HepG2 (cell line): ENCODE measurements at regions not wholly inside any gene's neighbourhood (a gene's known extent, or its start where the extent isn't known, plus 50 kb on each side); places are given as distances from the start of the nearest gene placed in this dataset.

Experiments
- ATAC-seq: fragments of 200-7000 bp; cut with Tn5 transposase; 3 replicates; pipeline ENCODE4 v1.9.1; 2020; ENCODE audit warnings: mild to moderate bottlenecking, moderate library complexity
- BruUV-seq: library from RNA; stranded (reverse); fragments of 400-500 nt; replicated peaks from 2 replicates; lab custom pipeline; 2021; lab: Mats Ljungman, UMichigan
- CTCF ChIA-PET: fragments of 300-600 bp; formaldehyde crosslinking; extraction: SDS; loops from one replicate; lab custom pipeline; 2021; ENCODE audit warnings: low total read pairs, inconsistent platforms, low intra/inter-chr PET ratio; lab: Yijun Ruan, JAX
- POLR2A ChIA-PET: fragments of 350-600 bp; sonication (Branson Sonifier 250); formaldehyde crosslinking; loops from one replicate; lab custom pipeline; 2020; ENCODE audit warnings: antibody characterized with exemption, inconsistent platforms; lab: Yijun Ruan, JAX
- DNase-seq: peaks from one replicate; pipeline ENCODE4 v3.0.0-alpha.2; 2015; ENCODE audit warnings: low spot score
- FAIRE-seq: peaks from 3 replicates; lab custom pipeline; 2011; peaks lifted over from hg19 to GRCh38; lab: Jason Lieb, UNC
- H2AFZ ChIP-seq: one replicate; pipeline ENCODE4 v1.6.1; 2011; ENCODE audit warnings: low read length, inconsistent platforms
- H3K27ac ChIP-seq: fragments of 300-600 bp; 3 replicates; pipeline ENCODE4 v1.8.0; 2011; ENCODE audit warnings: mixed run types, mild to moderate bottlenecking, mixed read lengths, low read length, inconsistent platforms; ENCODE audit not compliant: insufficient read depth; ENCODE audit errors: extremely low read length
- H3K27me3 ChIP-seq, 2 experiments: fragments of 200-600 bp in 1 of 2; 2 replicates in 1 of 2; 3 replicates in 1 of 2; pipeline versions ENCODE4 v1.6.0 to v1.8.0; 2011; ENCODE audit warnings: low read length in 2 of 2, mild to moderate bottlenecking in 2 of 2, moderate library complexity in 2 of 2, inconsistent platforms in 1 of 2; ENCODE audit not compliant: insufficient read depth in 2 of 2, control insufficient read depth in 1 of 2
- H3K36me3 ChIP-seq, 2 experiments: fragments of 200-600 bp in 1 of 2; replicated peaks in 1 of 2; 2 replicates in 1 of 2; 3 replicates in 1 of 2; pipeline versions ENCODE4 v1.5.1 to v1.8.0; 2011; ENCODE audit warnings: low read length in 2 of 2, inconsistent platforms in 1 of 2; ENCODE audit not compliant: insufficient read depth in 2 of 2, control insufficient read depth in 1 of 2
- H3K4me1 ChIP-seq: 2 replicates; pipeline ENCODE4 v1.5.1; 2012; ENCODE audit warnings: low read length, inconsistent platforms; ENCODE audit not compliant: insufficient read depth
- H3K4me2 ChIP-seq: 2 replicates; pipeline ENCODE4 v1.6.0; 2011; ENCODE audit warnings: low read depth, low read length, inconsistent platforms
- H3K4me3 ChIP-seq, 3 experiments: fragments of 200-600 bp in 1 of 3; sonication (generic), shearing (Covaris generic) in 1 of 3; replicated peaks in 1 of 3; 2 replicates each; pipeline ENCODE4 v1.5.1; 2011 to 2016; ENCODE audit warnings: low read length in 3 of 3, inconsistent platforms in 2 of 3, low read depth in 2 of 3, mild to moderate bottlenecking in 2 of 3, control low read depth in 1 of 3, mixed read lengths in 1 of 3; ENCODE audit not compliant: insufficient read depth in 1 of 3
- H3K79me2 ChIP-seq: one replicate; pipeline ENCODE4 v1.6.1; 2011; ENCODE audit warnings: low read length, inconsistent platforms; ENCODE audit not compliant: insufficient read depth
- H3K9ac ChIP-seq: 2 replicates; pipeline ENCODE4 v1.6.0; 2011; ENCODE audit warnings: mild to moderate bottlenecking, low read depth, low read length, inconsistent platforms; ENCODE audit not compliant: insufficient read depth
- H3K9me3 ChIP-seq: 2 replicates; pipeline ENCODE4 v1.5.1; 2012; ENCODE audit warnings: mild to moderate bottlenecking, low read length
- H4K20me1 ChIP-seq: 2 replicates; pipeline ENCODE4 v1.6.0; 2011; ENCODE audit warnings: inconsistent platforms, mild to moderate bottlenecking, low read length, moderate library complexity; ENCODE audit not compliant: insufficient read depth
- HES4 ChIP-seq: sonication (generic); formaldehyde crosslinking; IDR thresholded peaks from 2 replicates; pipeline ENCODE4 v1.9.0; 2021; ENCODE audit warnings: mild to moderate bottlenecking, missing genetic modification reagents, borderline replicate concordance
- NR1H2 ChIP-seq: sonication (generic); formaldehyde crosslinking; IDR thresholded peaks from 2 replicates; pipeline ENCODE4 v1.8.1; 2022; ENCODE audit warnings: low read depth, missing genetic modification reagents, borderline replicate concordance
- SMARCC2 ChIP-seq: fragments of 450-650 bp; IDR thresholded peaks from 2 replicates; pipeline ENCODE4 v1.6.1; 2017; ENCODE audit warnings: antibody characterized with exemption, mild to moderate bottlenecking
- TARDBP ChIP-seq: sonication (generic); formaldehyde crosslinking; IDR thresholded peaks from 2 replicates; pipeline ENCODE4 v1.8.0; 2022; ENCODE audit warnings: mild to moderate bottlenecking, missing genetic modification reagents
- XBP1 ChIP-seq: sonication (generic); formaldehyde crosslinking; IDR thresholded peaks from 2 replicates; pipeline ENCODE4 v1.5.0; 2020; ENCODE audit warnings: missing genetic modification reagents
- ZFYVE20 ChIP-seq: sonication (generic); formaldehyde crosslinking; IDR thresholded peaks from 2 replicates; pipeline ENCODE4 v1.8.0; 2023; ENCODE audit warnings: low read depth, mild to moderate bottlenecking, moderate library complexity, missing genetic modification reagents, borderline replicate concordance
- WGBS: methylation state at CpG from one replicate; pipeline ENCODE4 v1.1.6; 2017; ENCODE audit warnings: low lambda C conversion rate; 5-methylcytosine and 5-hydroxymethylcytosine counted together
- in situ Hi-C: cut with HindIII; loops from 2 replicates; pipeline ENCODE4 v1.10.0; 2017; ENCODE audit warnings: low pct_unique_long_range_greater_than_20kb; ENCODE audit not compliant: extremely low pct_ligation_motif_present
- intact Hi-C: fragments of 100-400 bp; cut with micrococcal nuclease; formaldehyde crosslinking; loops from one replicate; pipeline ENCODE4 v1.10.0; 2022; ENCODE audit not compliant: unreplicated experiment
- TF ChIP-seq, protein P1 (sequence below): sonication (generic); formaldehyde crosslinking; IDR thresholded peaks from 2 replicates; pipeline ENCODE4 v1.5.1; 2020; ENCODE audit warnings: mild to moderate bottlenecking, missing genetic modification reagents, borderline replicate concordance
- TF ChIP-seq, protein P2 (sequence below): sonication (generic); formaldehyde crosslinking; IDR thresholded peaks from 2 replicates; pipeline ENCODE4 v1.5.0; 2020; ENCODE audit warnings: missing genetic modification reagents

DNA sequence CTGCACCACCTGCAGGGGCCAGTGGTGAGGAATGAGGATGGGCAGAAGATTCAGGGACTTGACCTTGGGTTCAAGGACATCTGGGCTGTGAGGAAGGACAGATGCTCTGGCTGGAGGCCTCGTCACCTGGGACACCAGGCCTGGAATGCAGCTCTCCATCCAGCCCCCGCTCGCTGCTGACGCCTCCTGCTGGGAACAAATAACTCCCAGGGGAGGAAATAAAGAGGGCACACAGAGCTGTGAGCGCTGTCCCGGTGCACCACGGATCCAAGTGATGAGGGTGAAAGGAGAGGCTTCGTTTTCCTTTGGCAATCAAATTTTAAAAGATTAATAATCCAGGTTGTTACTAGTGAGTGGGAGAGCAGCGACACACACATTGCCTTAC, 368.0 kb upstream of the MYT1L start:
- H3K36me3 ChIP-seq, result no peaks in the 10 kb centered on the region
- no peaks in the 10 kb centered on the region for H3K79me2 ChIP-seq
- H3K4me2 ChIP-seq, result no peak overlapping the region
- 27% methylated on average over 8 of the region's 9 CpGs for WGBS
- DNase-seq, result no peak
- no peak for TF ChIP-seq XBP1 (CRISPR knock-in tag)
- TF ChIP-seq TARDBP (CRISPR knock-in tag), result no peak
- no peak for TF ChIP-seq HES4 (CRISPR knock-in tag)
- TF ChIP-seq, protein P1, sequence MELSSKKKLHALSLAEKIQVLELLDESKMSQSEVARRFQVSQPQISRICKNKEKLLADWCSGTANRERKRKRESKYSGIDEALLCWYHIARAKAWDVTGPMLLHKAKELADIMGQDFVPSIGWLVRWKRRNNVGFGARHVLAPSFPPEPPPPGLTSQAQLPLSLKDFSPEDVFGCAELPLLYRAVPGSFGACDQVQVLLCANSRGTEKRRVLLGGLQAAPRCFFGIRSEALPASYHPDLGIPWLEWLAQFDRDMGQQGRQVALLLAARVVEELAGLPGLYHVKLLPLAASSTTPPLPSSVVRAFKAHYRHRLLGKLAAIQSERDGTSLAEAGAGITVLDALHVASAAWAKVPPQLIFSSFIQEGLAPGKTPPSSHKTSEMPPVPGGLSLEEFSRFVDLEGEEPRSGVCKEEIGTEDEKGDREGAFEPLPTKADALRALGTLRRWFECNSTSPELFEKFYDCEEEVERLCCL (CRISPR knock-in tag), result no peak
- no peak for TF ChIP-seq NR1H2
- TF ChIP-seq, protein P2, sequence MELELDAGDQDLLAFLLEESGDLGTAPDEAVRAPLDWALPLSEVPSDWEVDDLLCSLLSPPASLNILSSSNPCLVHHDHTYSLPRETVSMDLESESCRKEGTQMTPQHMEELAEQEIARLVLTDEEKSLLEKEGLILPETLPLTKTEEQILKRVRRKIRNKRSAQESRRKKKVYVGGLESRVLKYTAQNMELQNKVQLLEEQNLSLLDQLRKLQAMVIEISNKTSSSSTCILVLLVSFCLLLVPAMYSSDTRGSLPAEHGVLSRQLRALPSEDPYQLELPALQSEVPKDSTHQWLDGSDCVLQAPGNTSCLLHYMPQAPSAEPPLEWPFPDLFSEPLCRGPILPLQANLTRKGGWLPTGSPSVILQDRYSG (CRISPR knock-in tag), result no peak
- no peak for TF ChIP-seq SMARCC2
- TF ChIP-seq ZFYVE20 (CRISPR knock-in tag), result no peak
- no peak overlapping the region for H3K27ac ChIP-seq
- no peak overlapping the region for H3K4me3 ChIP-seq
- no peak for ATAC-seq
- no peak for FAIRE-seq
- H3K9ac ChIP-seq, result no peak overlapping the region
- peaks cover 3% of the 10 kb centered on the region; the same call in 1 of the 2 replicates for H4K20me1 ChIP-seq
- peaks cover 8 to 69% of the 10 kb centered on the region in 2 experiments; a peak in 4 of 5 replicates for H3K27me3 ChIP-seq
- H3K4me1 ChIP-seq, result no peaks in the 10 kb centered on the region
- no peak overlapping the region for H2AFZ ChIP-seq
- ChIA-PET POLR2A (no interaction called here), CTCF (no interaction called here)
- intact Hi-C loops, result no loop called here
- in situ Hi-C loops, result no loop called here
- H3K9me3 ChIP-seq, result no peaks in the 10 kb centered on the region
- no TSS peak for BruUV-seq
